Osteoblast (primary cell): ENCODE measurements at regions not wholly inside any gene's neighbourhood (a gene's known extent, or its start where the extent isn't known, plus 50 kb on each side); places are given as distances from the start of the nearest gene placed in this dataset.

ENCODE experiments used
- DNase-seq: peaks from one replicate; pipeline ENCODE4 v3.0.0; 2011; ENCODE audit warnings: low spot score, mixed read lengths; ENCODE audit not compliant: insufficient read length; ENCODE audit errors: missing footprints
- H2AFZ ChIP-seq: 2 replicates; pipeline ENCODE4 v1.6.0; 2011; ENCODE audit warnings: mild to moderate bottlenecking, low read length
- H3K27ac ChIP-seq: 2 replicates; pipeline ENCODE4 v1.5.1; 2011; ENCODE audit warnings: mild to moderate bottlenecking, low read depth, low read length, moderate library complexity
- H3K27me3 ChIP-seq: 2 replicates; pipeline ENCODE4 v1.6.0; 2012; ENCODE audit warnings: mild to moderate bottlenecking, control low read depth, inconsistent platforms, low read length, moderate library complexity; ENCODE audit not compliant: insufficient read depth
- H3K36me3 ChIP-seq: 2 replicates; pipeline ENCODE4 v1.5.1; 2011; ENCODE audit warnings: mild to moderate bottlenecking, low read length, control low read depth, moderate library complexity; ENCODE audit not compliant: insufficient read depth
- H3K4me1 ChIP-seq: 2 replicates; pipeline ENCODE4 v1.5.1; 2011; ENCODE audit warnings: mild to moderate bottlenecking, low read length, control low read depth, moderate library complexity; ENCODE audit not compliant: insufficient read depth
- H3K4me2 ChIP-seq: 2 replicates; pipeline ENCODE4 v1.6.0; 2011; ENCODE audit warnings: mild to moderate bottlenecking, low read length; ENCODE audit not compliant: insufficient read depth
- H3K4me3 ChIP-seq: fragments of 200-600 bp; sonication (generic); 3 replicates; pipeline ENCODE4 v1.5.1; 2012; ENCODE audit warnings: mild to moderate bottlenecking, low read length, inconsistent platforms; ENCODE audit not compliant: insufficient read depth
- H3K79me2 ChIP-seq: 2 replicates; pipeline ENCODE4 v1.6.0; 2012; ENCODE audit warnings: mild to moderate bottlenecking, low read length, control low read depth, inconsistent platforms; ENCODE audit not compliant: insufficient read depth
- H3K9me3 ChIP-seq: 2 replicates; pipeline ENCODE4 v1.5.1; 2011; ENCODE audit warnings: low read depth, low read length, control low read depth
- H4K20me1 ChIP-seq: 2 replicates; pipeline ENCODE4 v1.6.0; 2012; ENCODE audit warnings: mild to moderate bottlenecking, low read length, control low read depth; ENCODE audit not compliant: insufficient read depth
- TF ChIP-seq, protein P1 (sequence below): IDR thresholded peaks from 2 replicates; pipeline ENCODE4 v1.5.1; 2011; ENCODE audit warnings: mild to moderate bottlenecking, low read depth, low read length, moderate library complexity; ENCODE audit errors: extremely low read depth

DNA sequence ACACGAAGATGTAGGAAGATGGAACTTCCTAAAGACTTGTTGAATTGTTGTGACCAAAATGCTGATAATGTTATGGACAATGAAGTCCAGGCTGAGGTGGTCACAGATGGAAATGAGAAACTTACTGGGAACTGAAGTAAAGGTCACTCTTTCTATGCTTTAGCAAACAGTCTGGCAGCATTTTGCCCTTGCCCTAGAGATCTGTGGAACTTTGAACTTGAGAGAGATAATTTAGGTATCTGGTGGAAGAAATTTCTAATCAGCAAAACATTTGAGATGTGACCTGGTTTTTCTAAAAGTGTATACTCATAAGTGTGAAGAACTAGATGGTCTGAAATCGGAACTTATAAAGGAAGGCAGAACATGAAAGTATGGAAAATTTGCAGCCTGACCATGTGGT, 1785.9 kb downstream of the PCDH7 start:
- H3K4me1 ChIP-seq: no peaks in the 10 kb centered on the region
- TF ChIP-seq, protein P1, sequence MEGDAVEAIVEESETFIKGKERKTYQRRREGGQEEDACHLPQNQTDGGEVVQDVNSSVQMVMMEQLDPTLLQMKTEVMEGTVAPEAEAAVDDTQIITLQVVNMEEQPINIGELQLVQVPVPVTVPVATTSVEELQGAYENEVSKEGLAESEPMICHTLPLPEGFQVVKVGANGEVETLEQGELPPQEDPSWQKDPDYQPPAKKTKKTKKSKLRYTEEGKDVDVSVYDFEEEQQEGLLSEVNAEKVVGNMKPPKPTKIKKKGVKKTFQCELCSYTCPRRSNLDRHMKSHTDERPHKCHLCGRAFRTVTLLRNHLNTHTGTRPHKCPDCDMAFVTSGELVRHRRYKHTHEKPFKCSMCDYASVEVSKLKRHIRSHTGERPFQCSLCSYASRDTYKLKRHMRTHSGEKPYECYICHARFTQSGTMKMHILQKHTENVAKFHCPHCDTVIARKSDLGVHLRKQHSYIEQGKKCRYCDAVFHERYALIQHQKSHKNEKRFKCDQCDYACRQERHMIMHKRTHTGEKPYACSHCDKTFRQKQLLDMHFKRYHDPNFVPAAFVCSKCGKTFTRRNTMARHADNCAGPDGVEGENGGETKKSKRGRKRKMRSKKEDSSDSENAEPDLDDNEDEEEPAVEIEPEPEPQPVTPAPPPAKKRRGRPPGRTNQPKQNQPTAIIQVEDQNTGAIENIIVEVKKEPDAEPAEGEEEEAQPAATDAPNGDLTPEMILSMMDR: no peak
- no peak overlapping the region for H3K27ac ChIP-seq
- H2AFZ ChIP-seq: no peak overlapping the region
- H3K36me3 ChIP-seq: no peaks in the 10 kb centered on the region
- no peak for DNase-seq
- H3K79me2 ChIP-seq: no peaks in the 10 kb centered on the region
- no peaks in the 10 kb centered on the region for H3K27me3 ChIP-seq
- no peak overlapping the region for H3K4me3 ChIP-seq
- no peak overlapping the region for H3K4me2 ChIP-seq
- H3K9me3 ChIP-seq: peaks cover 4% of the 10 kb centered on the region
- H4K20me1 ChIP-seq: no peaks in the 10 kb centered on the region

DNA sequence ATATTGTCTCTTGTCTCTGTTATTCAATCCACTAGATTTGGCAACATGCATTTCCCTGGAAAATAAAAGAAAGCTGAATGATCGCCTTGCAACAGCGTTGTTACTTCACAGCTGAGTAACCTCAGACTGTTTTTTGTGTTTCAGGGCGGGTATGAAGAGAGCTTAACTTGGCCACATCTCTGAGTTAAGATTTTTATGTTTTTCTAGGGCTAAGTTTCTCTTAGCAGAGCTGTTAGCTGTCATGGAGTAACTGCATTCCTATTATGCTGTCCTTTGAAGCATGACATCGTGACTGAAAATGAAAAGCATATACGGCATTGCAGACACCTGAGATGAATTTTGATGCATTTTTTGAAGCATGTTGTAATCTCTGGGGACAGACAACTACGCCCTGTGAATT, 1798.9 kb downstream of the PCDH7 start:
- Histone ChIP-seq H3K4me2 (no peak overlapping the region), H3K27me3 (no peaks in the 10 kb centered on the region)
- TF ChIP-seq, protein P1: no peak

DNA sequence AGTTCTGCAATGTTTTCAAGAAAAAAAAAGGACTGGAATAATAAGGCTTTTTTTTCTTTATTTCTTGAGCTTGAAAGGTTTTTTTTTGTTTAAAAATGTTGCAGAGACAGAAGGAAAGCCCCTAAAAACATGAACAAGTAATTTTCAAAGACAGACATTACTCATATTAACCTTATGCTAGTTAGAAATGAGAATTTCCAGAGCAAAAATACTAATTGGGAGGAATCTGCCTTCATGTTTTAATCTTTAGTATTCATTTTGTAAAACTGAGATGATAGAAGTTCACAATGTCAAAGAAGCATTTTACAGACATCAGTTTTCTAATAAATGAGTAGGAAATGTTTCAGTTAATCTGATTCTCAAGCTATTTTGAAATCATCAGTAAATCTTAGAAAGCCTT, 1805.3 kb downstream of the PCDH7 start:
- no peak overlapping the region for H3K27ac ChIP-seq
- H3K4me3 ChIP-seq: no peak overlapping the region
- H2AFZ ChIP-seq: no peak overlapping the region
- TF ChIP-seq, protein P1: no peak
- DNase-seq: no peak
- no peaks in the 10 kb centered on the region for H3K4me1 ChIP-seq
- no peaks in the 10 kb centered on the region for H3K79me2 ChIP-seq
- no peaks in the 10 kb centered on the region for H3K36me3 ChIP-seq
- H4K20me1 ChIP-seq: no peaks in the 10 kb centered on the region
- H3K9me3 ChIP-seq: no peaks in the 10 kb centered on the region
- H3K4me2 ChIP-seq: no peak overlapping the region
- no peaks in the 10 kb centered on the region for H3K27me3 ChIP-seq

More for the DNA sequence above, 1798.9 kb downstream of the PCDH7 start:
- peaks cover 2% of the 10 kb centered on the region for H3K9me3 ChIP-seq
- no peak overlapping the region for H2AFZ ChIP-seq
- H3K36me3 ChIP-seq: no peaks in the 10 kb centered on the region
- no peak overlapping the region for H3K4me3 ChIP-seq
- DNase-seq: no peak
- H3K4me1 ChIP-seq: no peaks in the 10 kb centered on the region
- no peaks in the 10 kb centered on the region for H4K20me1 ChIP-seq
- H3K79me2 ChIP-seq: no peaks in the 10 kb centered on the region
- no peak overlapping the region for H3K27ac ChIP-seq

DNA sequence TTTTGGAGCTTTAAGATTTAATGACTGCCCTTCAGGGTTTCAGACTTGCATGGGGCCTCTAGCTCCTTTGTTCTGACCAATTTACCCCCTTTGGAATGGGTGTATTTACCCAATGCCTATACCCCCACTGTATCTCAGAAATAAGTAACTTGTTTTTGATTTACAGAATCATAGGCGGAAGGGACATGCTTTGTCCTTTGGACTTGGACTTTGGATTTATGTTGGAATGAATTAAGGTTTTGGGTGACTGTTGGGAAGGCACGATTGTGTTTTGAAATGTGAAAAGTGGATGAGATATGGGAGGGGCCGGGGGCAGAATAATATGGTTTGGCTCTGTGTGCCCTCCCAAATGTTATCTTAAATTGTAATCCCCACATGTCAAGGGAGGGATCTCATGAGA, 1824.7 kb downstream of the PCDH7 start:
- no peaks in the 10 kb centered on the region for H3K79me2 ChIP-seq
- H2AFZ ChIP-seq: no peak overlapping the region
- no peak overlapping the region for H3K4me3 ChIP-seq
- no peak overlapping the region for H3K27ac ChIP-seq
- H3K4me1 ChIP-seq: no peaks in the 10 kb centered on the region
- peaks cover 2% of the 10 kb centered on the region for H3K9me3 ChIP-seq
- no peak overlapping the region for H3K4me2 ChIP-seq
- no peaks in the 10 kb centered on the region for H3K36me3 ChIP-seq
- DNase-seq: no peak
- no peaks in the 10 kb centered on the region for H3K27me3 ChIP-seq
- H4K20me1 ChIP-seq: no peaks in the 10 kb centered on the region
- TF ChIP-seq, protein P1: no peak
